Right lobe of liver (tissue), 4 donors: ENCODE measurements at regions not wholly inside any gene's neighbourhood (a gene's known extent, or its start where the extent isn't known, plus 50 kb on each side); places are given as distances from the start of the nearest gene placed in this dataset.

Source experiments
- POLR2A ChIP-seq: fragments of 450-650 bp; IDR thresholded peaks from one replicate; pipeline ENCODE4 v1.6.1; 2017; ENCODE audit warnings: antibody characterized with exemption, mild to moderate bottlenecking
- TF ChIP-seq, protein P1 (sequence below), 4 donors: fragments of 200-600 bp in 3 of 4; fragments of 450-650 bp in 1 of 4; IDR thresholded peaks; one replicate each; pipeline versions ENCODE4 v1.5.1 to v1.8.0; 2016 to 2022; ENCODE audit warnings: antibody characterized with exemption in 4 of 4, mild to moderate bottlenecking in 2 of 4
- donor health status: DM: no; HTN: no; CAD: no.
- donor health status: DM: no; HTN: no; CAD: no.
- donor health status: DM: no; HTN: yes; CAD: no.

DNA sequence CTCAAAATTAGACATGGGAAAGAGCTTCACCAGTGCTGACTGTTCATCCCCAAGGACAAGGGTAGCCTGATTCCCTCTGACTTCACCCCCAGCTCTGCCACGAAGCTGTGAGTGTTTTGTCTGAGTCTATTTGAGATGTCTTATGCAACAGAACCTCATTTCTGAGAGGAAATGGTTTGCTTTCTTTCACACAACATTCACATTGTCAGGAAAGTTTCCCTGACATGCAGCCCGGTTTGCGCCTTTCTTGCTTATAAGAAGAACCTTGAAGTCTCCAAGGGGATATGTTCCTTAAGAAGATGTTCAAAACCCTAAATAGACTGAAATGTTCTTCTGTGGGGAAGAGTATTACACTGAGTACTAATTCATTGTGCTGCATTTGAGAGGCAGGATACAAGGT is 300.5 kb upstream of the CCL2 start:
- TF ChIP-seq, protein P1, sequence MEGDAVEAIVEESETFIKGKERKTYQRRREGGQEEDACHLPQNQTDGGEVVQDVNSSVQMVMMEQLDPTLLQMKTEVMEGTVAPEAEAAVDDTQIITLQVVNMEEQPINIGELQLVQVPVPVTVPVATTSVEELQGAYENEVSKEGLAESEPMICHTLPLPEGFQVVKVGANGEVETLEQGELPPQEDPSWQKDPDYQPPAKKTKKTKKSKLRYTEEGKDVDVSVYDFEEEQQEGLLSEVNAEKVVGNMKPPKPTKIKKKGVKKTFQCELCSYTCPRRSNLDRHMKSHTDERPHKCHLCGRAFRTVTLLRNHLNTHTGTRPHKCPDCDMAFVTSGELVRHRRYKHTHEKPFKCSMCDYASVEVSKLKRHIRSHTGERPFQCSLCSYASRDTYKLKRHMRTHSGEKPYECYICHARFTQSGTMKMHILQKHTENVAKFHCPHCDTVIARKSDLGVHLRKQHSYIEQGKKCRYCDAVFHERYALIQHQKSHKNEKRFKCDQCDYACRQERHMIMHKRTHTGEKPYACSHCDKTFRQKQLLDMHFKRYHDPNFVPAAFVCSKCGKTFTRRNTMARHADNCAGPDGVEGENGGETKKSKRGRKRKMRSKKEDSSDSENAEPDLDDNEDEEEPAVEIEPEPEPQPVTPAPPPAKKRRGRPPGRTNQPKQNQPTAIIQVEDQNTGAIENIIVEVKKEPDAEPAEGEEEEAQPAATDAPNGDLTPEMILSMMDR (IDR thresholded peaks at IDR 0.05) = no peak
- TF ChIP-seq POLR2A = no peak
